Colon (tissue), 2 donors: ENCODE measurements at regions not wholly inside any gene's neighbourhood (a gene's known extent, or its start where the extent isn't known, plus 50 kb on each side); places are given as distances from the start of the nearest gene placed in this dataset.

Source experiments
- FAIRE-seq: peaks from 2 replicates; lab custom pipeline; 2012; peaks lifted over from hg19 to GRCh38; lab: Jason Lieb, UNC
- donor health status: control.
- donor health status: control.

DNA sequence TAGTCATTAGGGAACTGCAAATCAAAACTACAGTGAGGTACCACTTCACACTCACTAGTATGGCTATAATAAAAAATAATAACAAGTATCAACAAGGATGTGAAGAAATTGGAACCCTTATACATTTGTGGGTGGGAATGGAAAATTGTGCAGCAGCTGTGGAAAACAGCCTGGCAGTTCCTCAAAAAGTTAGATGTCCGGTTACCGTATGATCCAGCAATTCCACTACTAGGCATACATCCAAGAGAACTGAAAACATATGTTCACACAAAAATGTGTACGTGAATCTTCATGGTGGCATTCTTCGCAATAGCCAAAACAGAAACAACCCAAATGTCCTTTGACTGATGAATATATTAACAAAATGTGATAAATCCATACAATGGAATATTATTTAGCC lies 187.9 kb upstream of the LYSMD4 start:
- no peak for FAIRE-seq

DNA sequence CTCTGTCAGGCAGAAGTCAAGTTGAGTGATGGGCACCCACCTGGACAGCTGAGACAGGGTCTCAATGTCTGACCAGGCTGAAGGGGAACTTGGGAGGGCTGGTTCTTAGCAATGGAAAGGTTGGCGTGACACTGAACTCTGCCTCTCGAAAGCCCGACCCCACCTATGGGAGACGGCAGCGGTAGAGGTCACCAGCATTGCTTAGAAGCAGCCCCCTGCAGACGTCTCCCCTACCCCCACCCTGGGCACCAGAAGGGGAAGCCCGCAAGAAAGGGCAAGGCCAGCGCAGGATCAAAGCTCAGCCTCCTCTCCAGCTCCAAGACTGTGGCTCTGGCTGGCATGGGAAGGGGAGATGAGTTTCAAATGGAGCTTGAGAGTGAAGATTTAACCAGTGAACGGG lies 184.8 kb upstream of the LYSMD4 start:
- FAIRE-seq: no peak

DNA sequence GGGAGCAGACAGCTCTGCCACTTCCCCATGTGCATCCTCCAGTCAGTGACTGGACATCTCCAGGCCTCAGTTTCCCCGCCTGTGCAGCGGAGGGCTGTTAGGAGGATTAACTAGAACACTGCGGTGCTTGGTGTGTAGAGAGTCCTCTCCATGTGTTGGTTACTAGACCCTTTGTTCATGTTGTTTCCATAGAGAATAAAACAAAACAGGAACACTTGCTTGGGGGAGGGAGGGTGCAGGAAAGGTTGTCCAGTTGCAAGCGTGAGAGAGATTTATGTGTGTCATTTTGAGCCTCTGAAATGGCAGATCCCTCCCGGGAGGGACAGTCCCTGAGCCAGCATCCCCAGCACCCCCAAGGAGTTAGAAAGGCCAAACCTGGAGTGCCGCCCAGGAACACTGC lies 184.0 kb upstream of the LYSMD4 start:
- FAIRE-seq: no peak

DNA sequence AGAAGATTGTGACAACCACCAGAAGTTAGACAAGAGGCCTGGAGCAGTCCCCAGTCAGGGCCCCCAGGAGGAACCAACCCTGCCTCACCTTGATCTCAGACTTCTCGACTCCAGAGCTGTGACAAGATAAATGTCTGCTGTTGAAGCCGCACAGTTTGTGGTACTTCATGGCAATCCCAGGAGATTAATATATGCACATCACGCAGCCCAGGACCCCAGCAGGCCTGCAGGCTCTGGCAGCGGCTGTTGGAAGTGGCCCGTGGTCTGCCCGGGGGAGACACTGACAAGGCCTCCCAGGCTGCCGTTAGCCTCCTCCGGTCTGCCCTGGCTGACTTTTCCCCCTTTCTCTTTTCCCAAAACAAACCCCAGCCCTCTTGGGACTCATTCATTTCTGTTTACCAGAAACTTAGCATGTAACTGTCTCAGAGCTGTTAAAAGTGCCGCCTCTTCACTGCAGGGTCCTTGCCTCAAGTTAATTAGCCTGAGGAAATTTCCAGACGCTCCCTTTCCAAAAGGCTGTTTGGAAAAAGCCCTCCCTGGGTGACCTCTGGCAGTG lies 183.5 kb upstream of the LYSMD4 start:
- FAIRE-seq: no peak

DNA sequence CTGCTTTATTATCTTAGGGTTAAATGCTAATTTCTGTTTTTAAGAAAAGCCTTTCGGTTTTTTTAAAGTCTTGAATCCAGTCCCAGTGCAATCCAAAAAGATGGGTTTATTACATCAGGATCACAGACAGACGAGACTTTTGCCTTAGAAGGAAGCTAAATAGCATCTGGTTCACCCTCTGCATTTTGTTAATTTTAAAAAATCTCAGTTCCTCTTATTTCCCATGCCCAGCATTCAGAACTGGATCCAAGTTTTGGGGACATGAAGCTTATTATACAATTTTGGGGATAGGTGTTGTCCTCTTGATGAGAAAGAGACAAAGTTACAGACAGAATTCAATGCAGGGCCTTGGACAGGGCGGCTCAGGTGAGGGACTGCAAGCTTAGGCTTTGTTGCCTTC lies 181.5 kb upstream of the LYSMD4 start:
- FAIRE-seq: no peak

DNA sequence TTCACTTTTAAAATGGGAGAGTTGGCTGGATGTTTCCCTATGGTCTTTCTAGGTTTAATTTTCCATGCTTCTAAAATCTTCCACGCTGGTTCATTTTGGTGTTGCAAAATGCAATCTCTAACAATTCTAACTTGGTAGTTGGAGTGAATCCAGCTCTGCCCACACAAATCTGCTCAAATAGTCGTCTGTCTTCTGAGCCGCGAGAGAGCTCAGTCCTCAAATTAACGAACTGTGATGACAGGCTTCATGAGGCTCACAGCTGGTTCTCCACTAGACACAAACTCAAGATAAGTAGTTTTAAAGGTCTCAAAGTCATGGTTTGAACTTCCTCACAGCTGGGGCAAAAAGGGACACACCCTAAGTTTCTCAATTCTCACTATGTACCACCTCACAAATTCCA lies 178.6 kb upstream of the LYSMD4 start:
- no peak for FAIRE-seq

DNA sequence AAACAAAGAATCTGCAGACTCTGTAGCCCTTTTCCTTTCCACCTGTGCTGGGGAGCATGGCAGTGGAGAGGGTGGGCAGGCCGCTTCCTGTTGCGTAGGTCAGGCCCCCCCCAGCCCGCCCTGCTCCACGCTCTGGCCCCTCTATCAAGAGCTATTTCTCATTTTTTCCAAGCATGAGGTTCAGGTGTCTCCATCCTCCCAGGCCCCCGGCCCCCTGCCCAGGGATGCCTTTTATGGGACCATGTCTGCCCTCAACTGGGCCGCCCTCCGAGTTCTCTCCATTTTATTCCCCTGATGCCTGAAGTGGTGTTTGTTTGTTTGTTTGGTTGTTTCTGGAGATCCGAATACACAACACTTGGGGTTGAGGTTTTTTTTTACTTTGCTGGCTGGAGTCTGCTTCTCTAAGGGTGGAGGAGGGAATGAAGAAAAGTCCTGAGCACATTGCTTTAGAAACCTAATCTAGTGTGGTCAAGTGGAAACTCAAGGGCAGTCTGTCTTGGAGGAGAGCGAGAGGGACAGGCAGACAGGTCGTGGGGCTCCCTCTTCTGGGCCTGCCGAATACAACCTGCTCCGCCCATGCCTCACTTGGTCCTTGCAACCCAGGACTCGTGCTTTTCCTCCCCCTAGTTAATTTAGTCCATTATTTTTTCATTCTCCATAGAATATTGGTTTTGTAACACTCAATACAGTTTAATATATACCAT lies 176.5 kb upstream of the LYSMD4 start:
- FAIRE-seq: no peak

DNA sequence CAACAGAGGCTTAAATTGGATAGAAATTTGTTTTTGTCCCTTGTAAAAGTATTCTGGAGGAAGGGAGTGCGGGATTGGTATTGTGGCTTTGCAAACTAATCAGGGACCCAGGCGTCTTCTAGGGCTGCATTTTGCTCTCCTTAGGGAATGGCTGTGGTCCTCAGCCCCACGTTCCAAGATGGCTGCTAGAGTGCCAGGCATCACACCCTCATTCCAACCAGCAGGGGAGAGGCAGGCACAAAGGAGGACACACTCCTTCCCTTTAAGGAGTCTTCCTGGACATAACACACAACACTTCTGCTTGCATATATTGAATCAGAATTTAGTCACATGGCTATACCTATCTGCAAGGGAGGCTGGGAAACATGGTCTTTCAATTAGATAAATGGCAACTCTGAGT lies 174.5 kb upstream of the LYSMD4 start:
- no peak for FAIRE-seq

DNA sequence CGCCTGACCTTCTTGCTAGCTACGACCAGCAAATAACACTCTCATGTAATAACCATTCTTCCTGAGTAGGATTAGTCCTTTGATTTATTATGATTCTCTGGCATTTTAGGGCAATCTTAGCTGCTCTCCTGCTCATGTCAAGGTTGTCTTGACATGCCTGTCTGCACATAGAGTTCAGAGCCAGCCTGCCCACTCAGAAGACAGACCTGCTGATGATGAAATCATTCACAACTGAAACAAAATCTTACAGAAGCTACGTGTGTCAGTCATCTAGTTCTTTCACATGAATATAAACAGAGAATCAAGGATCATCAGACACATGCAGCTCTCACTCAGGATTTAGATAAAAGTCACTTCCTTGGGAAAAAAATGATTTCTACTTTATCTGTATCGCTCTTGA lies 173.6 kb upstream of the LYSMD4 start:
- no peak for FAIRE-seq

DNA sequence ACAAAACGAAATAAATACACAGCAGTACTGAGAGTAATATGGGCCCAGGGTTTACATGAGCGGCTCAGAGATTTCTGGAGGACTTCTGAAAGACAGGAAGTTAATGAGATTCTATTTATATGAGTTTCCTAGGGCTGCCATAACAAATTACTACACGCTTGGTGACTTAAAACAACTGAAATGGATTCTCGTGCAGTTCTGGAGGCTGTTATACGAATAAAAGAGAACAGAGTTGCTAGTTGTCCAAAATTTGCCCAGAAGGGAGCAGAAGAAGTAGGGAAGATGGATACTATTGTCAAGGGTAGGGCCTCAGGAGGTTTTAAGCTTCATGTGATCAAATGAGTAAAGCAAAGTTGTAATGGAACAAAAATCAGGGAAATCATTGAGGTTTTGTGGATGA lies 173.1 kb upstream of the LYSMD4 start:
- no peak for FAIRE-seq

DNA sequence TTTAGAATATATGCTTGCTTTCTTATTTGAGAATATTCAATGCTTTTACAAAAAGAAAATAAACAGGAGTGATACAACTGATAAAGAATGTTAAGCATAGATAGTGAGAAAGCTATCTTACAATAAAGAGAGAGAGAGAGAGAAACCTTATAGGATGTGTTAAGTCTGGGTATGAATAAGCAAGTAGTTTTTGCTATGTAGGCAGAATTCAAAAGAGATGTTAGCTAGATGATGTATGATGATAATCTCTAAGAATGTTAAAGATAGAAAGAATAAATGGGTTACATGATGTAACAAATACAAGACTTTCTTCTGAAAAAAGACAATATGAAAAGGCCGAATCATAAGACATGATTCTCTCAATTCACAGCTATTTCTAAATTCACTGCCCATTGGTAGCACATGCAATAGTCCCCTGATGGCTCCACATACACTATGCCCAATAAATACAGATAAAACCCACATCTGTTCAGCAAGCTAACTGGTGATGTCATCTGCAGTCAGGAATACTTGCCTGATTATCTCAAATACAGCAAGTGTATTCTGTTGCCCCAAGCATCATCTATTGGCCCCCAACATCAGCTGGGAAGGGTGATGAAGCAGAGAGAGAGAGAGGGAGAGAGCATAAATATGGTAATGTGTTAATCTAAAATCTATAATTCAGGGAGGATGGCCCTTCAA lies 169.2 kb upstream of the LYSMD4 start:
- FAIRE-seq: no peak

DNA sequence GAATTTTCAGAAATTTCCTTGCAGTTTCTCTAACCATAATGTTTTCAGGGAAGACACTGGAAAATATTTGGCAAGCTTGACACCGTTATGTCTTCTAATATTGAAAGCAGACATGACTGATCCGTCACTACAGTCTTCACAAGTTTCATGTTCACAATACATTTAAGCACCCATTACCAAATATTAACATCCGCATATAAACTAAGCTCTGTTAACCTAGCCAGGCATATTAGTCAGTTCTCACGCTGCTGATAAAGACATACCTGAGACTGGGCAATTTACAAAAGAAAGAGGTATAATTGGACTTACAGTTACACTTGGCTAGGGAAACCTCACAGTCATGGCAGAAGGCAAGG lies 162.7 kb upstream of the LYSMD4 start:
- FAIRE-seq: no peak

DNA sequence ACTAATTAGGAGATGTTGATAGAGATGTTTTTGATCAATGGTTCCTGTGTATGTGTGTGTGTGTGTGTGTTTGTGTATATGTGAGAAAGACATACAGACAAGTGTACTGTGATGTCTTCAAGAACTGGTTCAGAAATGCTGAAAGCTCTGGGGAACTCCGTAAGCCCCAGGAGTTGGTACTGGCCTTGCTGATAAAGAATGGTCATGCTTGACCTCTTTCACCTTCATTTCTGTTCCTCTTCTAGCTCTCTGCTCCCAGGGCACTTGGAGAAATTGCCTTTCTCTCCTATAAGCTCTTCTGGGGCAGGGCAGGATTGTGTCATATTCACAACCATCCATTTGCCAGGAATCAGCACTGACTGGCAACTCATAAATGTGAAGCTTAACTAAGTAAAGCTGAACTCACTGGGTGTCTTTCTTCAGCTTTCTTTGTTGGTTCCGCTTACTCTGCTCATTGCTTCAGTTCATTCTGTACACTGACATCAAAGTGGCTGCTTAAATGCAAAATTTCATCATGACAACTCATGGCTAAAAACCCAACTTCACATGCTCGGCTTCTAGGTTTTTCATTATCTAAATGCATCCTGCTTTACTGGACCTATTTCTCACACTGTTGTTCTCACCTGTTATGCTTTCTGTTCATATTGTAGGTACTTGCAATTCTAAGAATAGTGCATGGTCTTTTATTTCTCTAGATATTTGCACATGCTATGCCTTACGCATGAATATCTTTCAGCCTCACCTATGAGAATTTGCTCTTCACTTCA lies 162.1 kb upstream of the LYSMD4 start:
- FAIRE-seq: no peak

DNA sequence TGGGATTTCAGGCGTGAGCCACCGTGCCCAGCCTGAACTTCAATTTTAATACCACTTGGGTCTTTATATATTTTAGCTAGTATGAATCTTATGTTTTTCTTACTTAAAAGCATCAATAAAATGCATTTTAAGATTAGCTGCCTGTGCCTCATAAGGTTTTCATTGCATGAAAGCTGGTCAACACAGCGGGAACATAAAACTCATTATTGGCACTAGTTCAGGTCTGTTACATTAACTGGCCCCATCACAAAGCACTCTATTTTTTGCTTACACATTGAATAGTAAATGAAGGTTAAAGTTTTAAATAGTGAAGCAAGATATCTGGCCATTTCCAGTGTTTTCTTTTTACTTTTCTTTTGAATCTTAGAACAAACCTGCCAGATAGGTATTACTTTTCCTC lies 145.6 kb upstream of the LYSMD4 start:
- FAIRE-seq: no peak

DNA sequence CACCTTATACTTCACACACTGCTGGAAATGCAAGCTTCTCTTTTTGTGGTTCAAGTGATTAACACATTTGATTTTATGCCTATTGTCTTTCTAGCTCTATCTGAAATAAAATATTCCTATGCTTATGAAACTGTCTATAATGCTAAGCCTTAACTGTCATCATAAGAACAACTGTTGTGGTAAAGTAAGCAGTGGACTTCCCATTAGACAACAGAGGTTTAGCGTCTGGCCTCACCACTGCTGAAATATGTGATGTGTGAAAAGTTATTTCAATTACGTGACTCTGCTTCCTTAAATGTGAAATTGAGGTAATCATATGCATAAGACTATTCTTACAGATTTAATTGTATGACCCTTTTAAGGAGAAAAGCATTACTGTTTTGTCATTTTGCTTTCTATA lies 140.2 kb upstream of the LYSMD4 start:
- FAIRE-seq: no peak

DNA sequence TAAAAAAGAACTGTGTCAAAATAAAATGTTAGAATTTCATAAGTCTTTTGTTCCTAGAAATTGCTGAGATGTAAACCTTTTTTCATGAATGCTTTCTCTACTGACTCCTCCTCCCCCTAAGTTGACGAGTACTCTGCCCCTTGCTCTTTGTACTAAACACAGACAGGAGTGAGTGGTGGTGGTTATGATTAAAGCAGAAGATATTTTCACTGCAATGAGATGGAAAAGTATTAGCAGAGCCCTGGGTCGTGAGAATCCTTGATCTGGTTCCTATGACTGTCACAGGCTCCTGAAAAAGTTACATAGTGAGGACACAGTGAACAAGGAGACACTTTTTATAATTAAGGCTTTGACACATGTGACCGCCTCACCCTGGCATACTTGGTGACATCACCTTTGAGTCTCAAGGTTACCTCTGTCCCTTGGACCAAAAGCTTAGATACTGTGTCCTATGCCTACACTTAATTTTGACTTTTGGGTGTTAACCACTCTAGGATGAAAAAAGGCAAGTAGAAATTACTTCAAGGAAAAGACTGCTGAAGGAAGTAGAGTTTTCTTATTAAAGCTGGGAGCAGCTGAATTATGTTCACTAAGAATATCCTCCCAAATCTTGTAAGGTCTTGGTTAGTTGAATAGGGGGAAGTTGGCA lies 130.4 kb upstream of the LYSMD4 start:
- FAIRE-seq: no peak

DNA sequence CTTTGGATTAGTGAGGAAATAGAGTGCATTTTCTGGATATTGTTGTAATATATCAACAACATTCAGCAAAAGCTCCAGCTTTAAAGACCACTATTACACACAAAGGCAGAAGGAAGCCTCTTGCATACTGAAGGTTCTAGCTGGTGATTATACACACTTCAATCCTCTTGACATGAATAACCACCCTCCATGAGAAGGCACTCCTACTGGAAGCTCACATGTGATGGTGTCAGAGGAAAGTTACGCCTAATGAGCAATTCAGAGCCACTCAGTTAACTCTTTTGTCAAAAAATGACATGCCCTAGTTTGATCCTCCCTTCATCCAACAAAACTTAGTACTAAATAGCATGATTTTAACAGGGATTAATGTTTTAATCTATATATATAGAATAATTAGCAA lies 124.6 kb upstream of the LYSMD4 start:
- FAIRE-seq: no peak

DNA sequence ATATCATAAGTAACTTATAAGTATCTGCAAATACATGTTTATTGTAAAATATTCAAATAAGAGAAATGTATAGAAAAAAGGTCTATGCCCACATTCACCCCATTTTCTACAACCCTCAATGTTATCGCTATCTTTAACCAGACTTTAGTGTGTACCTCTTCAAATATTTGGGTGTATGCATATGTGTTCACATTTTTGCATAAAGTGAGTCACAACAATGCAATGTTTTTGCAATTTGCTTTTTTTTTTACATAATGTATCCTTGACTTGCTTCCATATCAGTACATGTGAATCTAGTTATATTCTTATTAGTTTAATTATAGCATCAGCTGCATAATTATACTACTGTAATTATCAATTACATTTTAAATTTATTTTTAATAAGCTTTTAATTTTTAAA lies 117.3 kb upstream of the LYSMD4 start:
- no peak for FAIRE-seq

DNA sequence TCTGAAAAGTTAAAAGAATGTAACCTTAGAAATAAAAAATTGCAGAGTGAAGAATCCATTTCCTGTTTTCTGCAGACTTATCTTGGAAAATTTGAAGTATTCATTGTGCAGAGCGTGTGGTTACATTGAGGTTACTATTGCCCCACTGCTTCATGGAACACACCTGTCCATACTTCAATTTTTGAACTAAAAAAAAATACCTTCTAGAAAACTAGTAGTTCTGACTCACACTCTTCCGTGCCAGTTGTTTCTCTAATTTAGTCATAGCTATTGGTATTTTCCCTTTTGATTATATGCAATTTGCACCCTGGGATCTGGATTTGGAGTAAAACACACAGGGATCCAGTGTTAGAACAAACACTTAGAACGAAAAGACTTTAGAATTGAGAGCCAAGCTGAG lies 111.8 kb upstream of the LYSMD4 start:
- no peak for FAIRE-seq

DNA sequence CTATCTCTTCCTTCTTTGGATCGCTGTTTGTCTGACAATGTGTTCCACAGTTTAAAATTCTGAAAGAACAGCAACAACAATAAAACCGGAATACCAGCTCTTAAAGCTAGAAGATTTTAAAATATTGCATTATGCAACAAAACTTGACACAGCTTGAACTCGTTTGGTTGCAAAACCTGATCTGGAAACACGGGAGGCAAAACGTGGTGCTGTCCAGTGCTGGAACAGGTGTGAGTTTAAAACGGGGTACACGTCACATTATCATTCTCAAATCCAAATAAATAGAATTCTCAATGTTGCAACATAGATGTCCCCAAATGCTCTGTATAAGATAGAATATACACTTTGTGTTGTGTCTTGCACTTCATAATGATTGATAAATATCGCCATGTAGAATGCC lies 110.9 kb upstream of the LYSMD4 start:
- no peak for FAIRE-seq

DNA sequence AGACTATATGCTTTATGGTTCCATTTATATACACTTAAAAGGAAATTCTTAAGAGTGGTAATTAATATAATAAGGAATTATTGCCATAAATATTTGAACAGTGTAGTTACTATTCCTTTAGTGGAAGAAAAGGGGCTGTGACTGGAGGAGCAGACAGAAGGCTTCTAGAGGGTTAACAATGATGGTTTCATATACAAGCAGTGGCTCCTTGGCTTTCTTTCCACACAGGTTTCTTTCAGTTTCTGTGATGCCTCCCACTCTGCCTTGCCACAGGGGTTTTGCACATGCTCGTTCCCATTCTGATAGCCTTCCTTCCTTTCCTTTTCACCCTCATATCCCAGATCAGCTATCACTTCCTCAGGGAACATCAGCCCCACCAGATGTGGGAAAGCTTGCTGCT lies 108.8 kb upstream of the LYSMD4 start:
- no peak for FAIRE-seq

DNA sequence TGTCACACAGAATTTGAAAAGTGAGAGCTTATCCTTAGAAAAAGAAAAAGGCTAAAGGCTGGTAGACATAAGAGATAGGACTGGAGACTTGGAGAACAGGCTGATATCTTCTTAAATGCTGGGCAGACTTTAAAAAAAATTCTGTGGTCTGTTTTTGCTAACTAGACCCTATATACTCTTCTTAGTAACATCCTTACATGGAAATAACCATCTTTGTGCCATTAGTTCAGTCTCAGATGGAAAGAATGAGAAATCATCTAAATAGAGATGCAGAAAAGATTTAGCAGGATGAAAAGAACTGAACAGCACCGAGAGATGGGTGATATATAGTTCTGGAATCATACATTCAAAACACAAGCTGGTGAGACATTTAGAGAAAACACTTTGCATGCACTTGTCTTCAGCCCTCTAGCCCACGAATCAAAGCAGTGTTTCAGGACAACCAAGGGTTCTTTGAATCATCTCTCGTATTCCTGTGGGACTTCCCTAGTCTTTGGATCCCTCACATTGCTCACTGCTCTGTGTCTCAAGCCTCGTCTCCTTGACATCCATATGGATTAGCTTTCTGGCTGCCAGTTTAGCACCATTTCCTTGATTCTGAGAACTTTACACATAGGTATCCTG lies 93.0 kb upstream of the LYSMD4 start:
- FAIRE-seq: no peak
